HepG2 (cell line): ENCODE measurements at regions not wholly inside any gene's neighbourhood (a gene's known extent, or its start where the extent isn't known, plus 50 kb on each side); places are given as distances from the start of the nearest gene placed in this dataset.

Experiments used
- ADNP ChIP-seq: sonication (generic); formaldehyde crosslinking; IDR thresholded peaks from 2 replicates; pipeline ENCODE4 v1.4.0; 2020; ENCODE audit warnings: missing genetic modification reagents
- BORCS8-MEF2B ChIP-seq: sonication (generic); formaldehyde crosslinking; IDR thresholded peaks from 2 replicates; pipeline ENCODE4 v1.8.0; 2022; ENCODE audit warnings: mild to moderate bottlenecking, missing genetic modification reagents
- BRF2 ChIP-seq: sonication (generic); formaldehyde crosslinking; IDR thresholded peaks from 2 replicates; pipeline ENCODE4 v1.8.1; 2022; ENCODE audit warnings: mild to moderate bottlenecking, missing genetic modification reagents
- KDM2A ChIP-seq: sonication (generic); formaldehyde crosslinking; IDR thresholded peaks from 2 replicates; pipeline ENCODE4 v1.4.0; 2020; ENCODE audit warnings: low read depth, missing genetic modification reagents, borderline replicate concordance
- KDM3A ChIP-seq: IDR thresholded peaks from 2 replicates; pipeline ENCODE4 v1.6.1; 2018; ENCODE audit warnings: low read depth, missing compliant biosample characterization
- MAFK ChIP-seq, 2 experiments: IDR thresholded peaks in 1 of 2; conservative IDR thresholded peaks in 1 of 2; 2 replicates each; pipeline ENCODE4 v1.6.1; 2011; ENCODE audit warnings: improper control_type of control experiment in 2 of 2, low read length in 2 of 2
- RFX1 ChIP-seq: fragments of 450-650 bp; IDR thresholded peaks from 2 replicates; pipeline ENCODE4 v1.6.1; 2017
- RNF219 ChIP-seq: sonication (generic); formaldehyde crosslinking; IDR thresholded peaks from 2 replicates; pipeline ENCODE4 v1.5.0; 2020; ENCODE audit warnings: mild to moderate bottlenecking, missing genetic modification reagents
- SMARCE1 ChIP-seq: fragments of 450-650 bp; IDR thresholded peaks from 2 replicates; pipeline ENCODE4 v1.6.1; 2017; ENCODE audit warnings: borderline replicate concordance
- SOX5 ChIP-seq: IDR thresholded peaks from 2 replicates; pipeline ENCODE4 v1.6.1; 2016; ENCODE audit warnings: borderline replicate concordance
- ZBTB3 ChIP-seq: sonication (generic); formaldehyde crosslinking; IDR thresholded peaks from 2 replicates; pipeline ENCODE4 v1.4.0; 2020; ENCODE audit warnings: low read depth, mild to moderate bottlenecking, moderate library complexity, missing genetic modification reagents, borderline replicate concordance
- ZKSCAN8 ChIP-seq: IDR thresholded peaks from 2 replicates; pipeline ENCODE4 v1.6.1; 2016; ENCODE audit warnings: borderline replicate concordance, missing genetic modification reagents, missing compliant biosample characterization
- ZMAT3 ChIP-seq: sonication (generic); formaldehyde crosslinking; conservative IDR thresholded peaks from 2 replicates; pipeline ENCODE4 v1.7.0; 2021; ENCODE audit warnings: missing genetic modification reagents
- ZNF10 ChIP-seq: sonication (generic); formaldehyde crosslinking; IDR thresholded peaks from 2 replicates; pipeline ENCODE4 v1.4.0; 2020; ENCODE audit warnings: mild to moderate bottlenecking, low read depth, missing genetic modification reagents, borderline replicate concordance
- ZNF234 ChIP-seq: sonication (generic); formaldehyde crosslinking; conservative IDR thresholded peaks from 2 replicates; pipeline ENCODE4 v1.5.1; 2020; ENCODE audit warnings: mild to moderate bottlenecking, missing genetic modification reagents
- ZNF318 ChIP-seq: sonication (generic); formaldehyde crosslinking; IDR thresholded peaks from 2 replicates; pipeline ENCODE4 v1.4.0; 2020; ENCODE audit warnings: mild to moderate bottlenecking, missing genetic modification reagents
- ZNF430 ChIP-seq: sonication (generic); formaldehyde crosslinking; IDR thresholded peaks from 2 replicates; pipeline ENCODE4 v1.9.0; 2021; ENCODE audit warnings: mild to moderate bottlenecking, missing genetic modification reagents
- ZNF766 ChIP-seq: sonication (generic); formaldehyde crosslinking; IDR thresholded peaks from 2 replicates; pipeline ENCODE4 v1.5.0; 2020; ENCODE audit warnings: missing genetic modification reagents, borderline replicate concordance
- ZSCAN22 ChIP-seq: sonication (generic); formaldehyde crosslinking; IDR thresholded peaks from 2 replicates; pipeline ENCODE4 v1.4.0; 2020; ENCODE audit warnings: mild to moderate bottlenecking, missing genetic modification reagents

- TF ChIP-seq RFX1 (no peak), SOX5 (CRISPR knock-in tag) (peak; percentile 91), RNF219 (CRISPR knock-in tag) (no peak), ZNF430 (CRISPR knock-in tag) (peak; percentile 20; the same call in 1 of the 2 replicates), ZNF766 (CRISPR knock-in tag) (no peak), ZNF318 (CRISPR knock-in tag) (no peak), SMARCE1 (no peak), ZBTB3 (CRISPR knock-in tag) (peak; percentile 95), BRF2 (CRISPR knock-in tag) (no peak), ADNP (peak; percentile 91), KDM3A (peak; percentile 99), MAFK (conservative IDR thresholded peaks at IDR 0.05 in 1 of 2, IDR thresholded peaks at IDR 0.05 in 1 of 2; ENCODE audit: low read length in 2 of 2) (no peak), ZNF234 (CRISPR knock-in tag) (no peak), BORCS8-MEF2B (CRISPR knock-in tag) (no peak), ZKSCAN8 (CRISPR knock-in tag) (peak; percentile 96; the same call in 1 of the 2 replicates), ZMAT3 (peak; percentile 97), ZSCAN22 (CRISPR knock-in tag) (no peak), ZNF10 (no peak), KDM2A (peak; percentile 87; the same call in 1 of the 2 replicates)
Observed at GRCh38 chr20:50274570-50275430, 84.2 kb downstream of the CEBPB start (continued).
